Right lobe of liver (tissue), 4 donors: ENCODE measurements at regions not wholly inside any gene's neighbourhood (a gene's known extent, or its start where the extent isn't known, plus 50 kb on each side); places are given as distances from the start of the nearest gene placed in this dataset.

Source experiments
- POLR2A ChIP-seq: fragments of 450-650 bp; IDR thresholded peaks from one replicate; pipeline ENCODE4 v1.6.1; 2017; ENCODE audit warnings: antibody characterized with exemption, mild to moderate bottlenecking
- TF ChIP-seq, protein P1 (sequence below), 4 donors: fragments of 200-600 bp in 3 of 4; fragments of 450-650 bp in 1 of 4; IDR thresholded peaks; one replicate each; pipeline versions ENCODE4 v1.5.1 to v1.8.0; 2016 to 2022; ENCODE audit warnings: antibody characterized with exemption in 4 of 4, mild to moderate bottlenecking in 2 of 4
- donor health status: DM: no; HTN: no; CAD: no.
- donor health status: DM: no; HTN: no; CAD: no.
- donor health status: DM: no; HTN: yes; CAD: no.

- TF ChIP-seq, protein P1, sequence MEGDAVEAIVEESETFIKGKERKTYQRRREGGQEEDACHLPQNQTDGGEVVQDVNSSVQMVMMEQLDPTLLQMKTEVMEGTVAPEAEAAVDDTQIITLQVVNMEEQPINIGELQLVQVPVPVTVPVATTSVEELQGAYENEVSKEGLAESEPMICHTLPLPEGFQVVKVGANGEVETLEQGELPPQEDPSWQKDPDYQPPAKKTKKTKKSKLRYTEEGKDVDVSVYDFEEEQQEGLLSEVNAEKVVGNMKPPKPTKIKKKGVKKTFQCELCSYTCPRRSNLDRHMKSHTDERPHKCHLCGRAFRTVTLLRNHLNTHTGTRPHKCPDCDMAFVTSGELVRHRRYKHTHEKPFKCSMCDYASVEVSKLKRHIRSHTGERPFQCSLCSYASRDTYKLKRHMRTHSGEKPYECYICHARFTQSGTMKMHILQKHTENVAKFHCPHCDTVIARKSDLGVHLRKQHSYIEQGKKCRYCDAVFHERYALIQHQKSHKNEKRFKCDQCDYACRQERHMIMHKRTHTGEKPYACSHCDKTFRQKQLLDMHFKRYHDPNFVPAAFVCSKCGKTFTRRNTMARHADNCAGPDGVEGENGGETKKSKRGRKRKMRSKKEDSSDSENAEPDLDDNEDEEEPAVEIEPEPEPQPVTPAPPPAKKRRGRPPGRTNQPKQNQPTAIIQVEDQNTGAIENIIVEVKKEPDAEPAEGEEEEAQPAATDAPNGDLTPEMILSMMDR (IDR thresholded peaks at IDR 0.05): no peak
- no peak for TF ChIP-seq POLR2A
Measured at GRCh38 chr5:3429962-3430361, 165.7 kb upstream of the IRX1 start.
